ENCODE measurements at regions not wholly inside any gene's neighbourhood (a gene's known extent, or its start where the extent isn't known, plus 50 kb on each side); places are given as distances from the start of the nearest gene placed in this dataset.
"Not testable (repeated sequence)": the region's sequence is repeated elsewhere in the genome, so short reads cannot be mapped to it uniquely, and the experiment has no call there.

- H3K4me3 ChIP-seq; DNase-seq; intact Hi-C loops (cut with DNase I; ENCODE audit: low total_unique reads); in situ Hi-C loops (cut with MboI; ENCODE audit: low sequenced_read_pairs in 4 of 4); H3K27me3 ChIP-seq; H3K36me3 ChIP-seq; H3K4me1 ChIP-seq; ATAC-seq; H3K9me3 ChIP-seq; H3K27ac ChIP-seq: not testable (repeated sequence)
Observed at GRCh38 chr16:16565326-16565725, 186.4 kb downstream of the NPIPA7 start.

DNA sequence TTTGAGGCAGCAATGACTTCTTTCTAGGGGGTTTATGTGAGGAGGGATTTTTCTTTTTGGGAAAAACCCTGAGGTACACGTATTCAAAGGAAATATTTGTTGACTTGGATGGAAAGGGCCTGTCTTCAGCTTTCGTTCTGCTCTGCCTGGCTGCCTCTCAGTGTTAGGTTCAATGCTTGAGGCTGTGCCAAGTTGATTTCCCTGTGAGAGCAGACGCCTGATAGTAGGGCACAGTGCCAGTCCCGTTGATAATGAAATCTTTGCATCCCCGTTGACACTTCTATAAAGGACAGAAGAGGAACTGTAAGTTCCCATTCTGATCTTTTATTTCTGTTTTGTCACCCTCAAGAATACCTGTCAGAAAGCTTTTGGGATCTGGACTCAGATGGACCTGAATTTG lies 191.1 kb downstream of the NPIPA7 start:
- H3K9me3 ChIP-seq; H3K27me3 ChIP-seq; H3K36me3 ChIP-seq; H3K4me3 ChIP-seq; DNase-seq; ATAC-seq; H3K4me1 ChIP-seq; H3K27ac ChIP-seq; in situ Hi-C loops (cut with MboI; ENCODE audit: low sequenced_read_pairs in 4 of 4); intact Hi-C loops (cut with DNase I; ENCODE audit: low total_unique reads): not testable (repeated sequence)

DNA sequence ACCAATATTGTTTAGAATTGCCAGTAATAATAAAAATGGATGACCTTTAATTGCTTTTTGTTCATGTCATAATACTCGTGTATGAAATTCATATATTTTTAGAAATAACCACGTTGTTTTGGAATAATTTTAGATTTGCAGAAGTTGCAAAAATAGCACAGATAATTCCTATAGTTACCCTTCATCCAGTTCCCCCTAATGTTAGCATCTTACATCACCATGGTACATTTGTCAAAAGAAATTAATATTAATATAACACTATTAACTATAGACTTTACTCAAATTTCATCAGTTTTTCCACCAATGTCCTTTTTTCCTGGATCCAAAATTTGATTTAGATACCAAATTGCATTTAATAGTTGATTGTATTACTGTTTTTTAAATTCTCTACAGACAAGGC lies 191.9 kb downstream of the NPIPA7 start:
- H3K9me3 ChIP-seq; H3K4me1 ChIP-seq; H3K27me3 ChIP-seq; DNase-seq; ATAC-seq; H3K36me3 ChIP-seq; H3K4me3 ChIP-seq; intact Hi-C loops (cut with DNase I; ENCODE audit: low total_unique reads); in situ Hi-C loops (cut with MboI; ENCODE audit: low sequenced_read_pairs in 4 of 4); H3K27ac ChIP-seq: not testable (repeated sequence)

DNA sequence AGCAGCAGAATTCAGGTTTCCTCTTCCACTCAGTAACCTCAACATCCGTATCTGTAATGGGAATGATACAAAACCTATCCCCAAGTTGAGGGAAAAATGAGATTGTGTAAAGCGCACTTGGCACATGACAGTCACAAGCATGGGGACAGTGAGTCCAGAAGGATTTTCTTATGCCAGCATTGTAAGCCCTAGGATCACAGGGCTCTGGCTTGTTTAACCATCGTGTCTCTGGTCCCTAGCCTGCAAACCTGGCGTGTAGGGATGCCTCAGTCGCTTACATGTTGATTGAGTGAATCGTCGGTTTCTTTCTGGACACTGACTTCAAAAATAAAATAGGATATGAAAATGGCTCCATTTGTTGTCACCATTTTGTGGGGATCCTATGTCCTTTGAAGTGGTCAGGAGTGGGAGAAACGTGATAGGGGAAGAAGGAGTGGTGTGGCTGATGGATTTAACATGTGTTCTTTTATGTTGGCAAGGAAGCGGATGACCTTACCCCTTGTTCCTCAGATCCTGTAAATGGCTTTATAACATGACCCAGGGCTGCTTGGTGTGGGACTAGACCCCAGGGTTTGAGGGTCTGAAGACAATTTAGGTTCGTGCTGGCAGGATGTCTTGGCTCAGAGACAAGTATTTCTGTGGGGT lies 193.3 kb downstream of the NPIPA7 start:
- in situ Hi-C loops (cut with MboI; ENCODE audit: low sequenced_read_pairs in 4 of 4); H3K4me3 ChIP-seq; H3K9me3 ChIP-seq; H3K27ac ChIP-seq; intact Hi-C loops (cut with DNase I; ENCODE audit: low total_unique reads); H3K36me3 ChIP-seq; H3K4me1 ChIP-seq; H3K27me3 ChIP-seq: not testable (repeated sequence)
- peak; percentile 3 to 15 for DNase-seq
- ATAC-seq, result peak; percentile 83 to 97

GRCh38 chr16:16577062-16577461 lies 198.1 kb downstream of the NPIPA7 start:
- H3K27me3 ChIP-seq; in situ Hi-C loops (cut with MboI; ENCODE audit: low sequenced_read_pairs in 4 of 4); H3K36me3 ChIP-seq; H3K4me3 ChIP-seq; H3K9me3 ChIP-seq; DNase-seq; H3K27ac ChIP-seq; intact Hi-C loops (cut with DNase I; ENCODE audit: low total_unique reads); ATAC-seq; H3K4me1 ChIP-seq: not testable (repeated sequence)

- Histone ChIP-seq H3K4me1 (no peaks in the 10 kb centered on the region), H3K27me3 (no peaks in the 10 kb centered on the region), H3K4me3 (no peak overlapping the region), H3K27ac (no peak overlapping the region), H3K9me3 (no peaks in the 10 kb centered on the region), H3K36me3 (no peaks in the 10 kb centered on the region)
- in situ Hi-C loops (cut with MboI; ENCODE audit: low sequenced_read_pairs in 4 of 4), result no loop called here
- no peak for TF ChIP-seq CTCF (IDR thresholded peaks at IDR 0.05 in 4 of 5, conservative IDR thresholded peaks at IDR 0.05 in 1 of 5)
- TF ChIP-seq POLR2A (IDR thresholded peaks at IDR 0.05), result no peak
- intact Hi-C loops (cut with DNase I; ENCODE audit: low total_unique reads), result no loop called here
- no peak for ATAC-seq
- DNase-seq, result no peak
Observed at GRCh38 chr16:16578701-16579100, 199.8 kb downstream of the NPIPA7 start.

- H3K9me3 ChIP-seq; H3K36me3 ChIP-seq; H3K27ac ChIP-seq; H3K27me3 ChIP-seq; intact Hi-C loops (cut with DNase I; ENCODE audit: low total_unique reads); in situ Hi-C loops (cut with MboI; ENCODE audit: low sequenced_read_pairs in 4 of 4); H3K4me3 ChIP-seq; ATAC-seq; DNase-seq; H3K4me1 ChIP-seq: not testable (repeated sequence)
Observed at GRCh38 chr16:16582916-16583315, 204.0 kb downstream of the NPIPA7 start.

- ATAC-seq; H3K4me1 ChIP-seq; H3K27ac ChIP-seq; in situ Hi-C loops (cut with MboI; ENCODE audit: low sequenced_read_pairs in 4 of 4); DNase-seq; intact Hi-C loops (cut with DNase I; ENCODE audit: low total_unique reads); H3K27me3 ChIP-seq; H3K9me3 ChIP-seq; H3K36me3 ChIP-seq; H3K4me3 ChIP-seq: not testable (repeated sequence)
Observed at GRCh38 chr16:16586073-16586651, 207.2 kb downstream of the NPIPA7 start.

DNA sequence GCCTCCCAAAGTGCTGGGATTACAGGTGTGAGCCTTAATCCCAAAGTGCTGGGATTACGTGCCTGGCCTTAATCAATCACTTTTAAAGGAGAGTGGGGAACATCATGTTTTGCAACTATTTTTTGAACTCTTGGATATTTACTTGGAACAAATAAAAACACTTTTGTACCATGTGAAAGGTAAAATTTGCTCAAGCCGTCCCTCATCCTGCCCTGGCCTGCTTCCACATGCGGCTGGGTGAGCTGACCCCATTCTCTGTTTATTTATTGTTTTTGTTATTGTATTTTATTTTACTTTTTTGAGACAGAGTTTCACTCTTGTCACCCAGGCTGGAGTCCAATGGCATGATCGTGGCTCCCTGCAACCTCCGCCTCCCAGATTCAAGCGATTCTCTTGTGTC lies 208.0 kb downstream of the NPIPA7 start:
- H3K4me3 ChIP-seq; H3K36me3 ChIP-seq; H3K4me1 ChIP-seq; H3K27ac ChIP-seq; DNase-seq; H3K27me3 ChIP-seq; ATAC-seq; H3K9me3 ChIP-seq; intact Hi-C loops (cut with DNase I; ENCODE audit: low total_unique reads); in situ Hi-C loops (cut with MboI; ENCODE audit: low sequenced_read_pairs in 4 of 4): not testable (repeated sequence)

- ATAC-seq; intact Hi-C loops (cut with DNase I; ENCODE audit: low total_unique reads); DNase-seq; H3K27ac ChIP-seq; H3K27me3 ChIP-seq; H3K4me1 ChIP-seq; H3K9me3 ChIP-seq; in situ Hi-C loops (cut with MboI; ENCODE audit: low sequenced_read_pairs in 4 of 4); H3K36me3 ChIP-seq; H3K4me3 ChIP-seq: not testable (repeated sequence)
Observed at GRCh38 chr16:16588436-16588835, 209.5 kb downstream of the NPIPA7 start.

DNA sequence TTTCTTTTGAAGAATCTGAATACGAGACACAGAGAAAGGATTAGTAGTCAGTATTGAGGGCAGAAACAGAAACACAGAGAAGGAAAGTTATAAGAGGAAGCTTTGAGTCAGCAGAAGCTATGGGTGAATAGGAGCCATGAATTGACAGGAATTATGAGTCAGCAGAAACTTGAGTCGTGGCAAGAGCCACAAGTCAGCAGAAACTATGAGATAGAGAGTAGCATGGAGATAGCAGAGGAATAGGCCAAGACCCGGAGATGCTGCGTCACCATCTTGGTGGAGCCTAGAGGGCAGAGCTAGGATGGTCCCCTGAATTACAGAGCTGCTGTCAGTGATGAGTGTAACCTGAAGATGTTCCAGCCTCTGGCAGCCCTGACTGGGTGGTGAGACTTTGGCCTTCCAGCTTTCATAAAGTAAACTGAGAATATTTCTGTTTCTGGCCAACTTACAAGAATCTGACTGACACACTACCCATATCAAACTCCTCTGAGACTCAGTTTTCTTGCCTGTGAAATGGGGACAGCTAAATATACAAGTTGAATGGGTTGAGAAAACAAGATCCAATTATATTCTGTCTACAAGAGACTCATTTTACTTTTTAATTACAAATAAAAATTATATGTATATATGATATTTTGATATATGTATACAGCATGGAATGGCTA lies 211.8 kb downstream of the NPIPA7 start:
- ATAC-seq, result peak; percentile 70 to 88
- H3K27ac ChIP-seq; H3K4me1 ChIP-seq; intact Hi-C loops (cut with DNase I; ENCODE audit: low total_unique reads); H3K9me3 ChIP-seq; H3K4me3 ChIP-seq; H3K36me3 ChIP-seq; DNase-seq; in situ Hi-C loops (cut with MboI; ENCODE audit: low sequenced_read_pairs in 4 of 4); H3K27me3 ChIP-seq: not testable (repeated sequence)

All from gastrocnemius medialis (tissue), 4 donors.